Neural cell (in vitro differentiated cells): ENCODE measurements at regions not wholly inside any gene's neighbourhood (a gene's known extent, or its start where the extent isn't known, plus 50 kb on each side); places are given as distances from the start of the nearest gene placed in this dataset.

ENCODE experiments used
- H2AFZ ChIP-seq: fragments of 200-600, 300-800 bp; sonication (generic), shearing (Covaris generic); 2 replicates; pipeline ENCODE4 v1.6.0; 2014; ENCODE audit warnings: low read depth, mild to moderate bottlenecking, antibody characterized with exemption, low read length, moderate library complexity
- H3F3A ChIP-seq: fragments of 200-600 bp; shearing (Covaris generic); 2 replicates; pipeline ENCODE4 v1.6.1; 2016; ENCODE audit warnings: mild to moderate bottlenecking, moderate library complexity, mixed read lengths, antibody characterized with exemption, low read length; ENCODE audit not compliant: insufficient read depth, poor library complexity, severe bottlenecking
- H3K27ac ChIP-seq: fragments of 200-600, 300-800 bp; sonication (generic), shearing (Covaris generic); 2 replicates; pipeline ENCODE4 v1.5.1; 2014; ENCODE audit warnings: mild to moderate bottlenecking, low read length, moderate library complexity
- H3K27me3 ChIP-seq: fragments of 300-800, 200-600 bp; sonication (generic), shearing (Covaris generic); 2 replicates; pipeline ENCODE4 v1.6.0; 2014; ENCODE audit warnings: mild to moderate bottlenecking, low read depth, low read length, moderate library complexity; ENCODE audit not compliant: insufficient read depth
- H3K36me3 ChIP-seq: fragments of 300-800, 200-600 bp; sonication (generic), shearing (Covaris generic); 2 replicates; pipeline ENCODE4 v1.5.1; 2014; ENCODE audit warnings: mild to moderate bottlenecking, antibody characterized with exemption, low read length, moderate library complexity; ENCODE audit not compliant: insufficient read depth
- H3K4me2 ChIP-seq: fragments of 300-800, 200-600 bp; sonication (generic), shearing (Covaris generic); 2 replicates; pipeline ENCODE4 v1.6.0; 2014; ENCODE audit warnings: mild to moderate bottlenecking, low read length
- H3K4me3 ChIP-seq: fragments of 300-800, 200-600 bp; sonication (generic), shearing (Covaris generic); 2 replicates; pipeline ENCODE4 v1.5.1; 2014; ENCODE audit warnings: mild to moderate bottlenecking, low read length, moderate library complexity
- H3K79me2 ChIP-seq: fragments of 200-600 bp; shearing (Covaris generic); replicated peaks from 2 replicates; pipeline ENCODE4 v1.6.0; 2014; ENCODE audit warnings: mild to moderate bottlenecking, low read length, moderate library complexity; ENCODE audit not compliant: insufficient read depth
- H3K9ac ChIP-seq: fragments of 300-800, 200-600 bp; sonication (generic), shearing (Covaris generic); 2 replicates; pipeline ENCODE4 v1.6.1; 2016; ENCODE audit warnings: mild to moderate bottlenecking, low read length, mixed read lengths
- H3K9me2 ChIP-seq: fragments of 200-600 bp; shearing (Covaris generic); 2 replicates; pipeline ENCODE4 v1.6.1; 2016; ENCODE audit warnings: mild to moderate bottlenecking, low read length, mixed read lengths; ENCODE audit not compliant: insufficient read depth
- H3K9me3 ChIP-seq: fragments of 200-600, 300-800 bp; sonication (generic), shearing (Covaris generic); 2 replicates; pipeline ENCODE4 v1.6.1; 2016; ENCODE audit warnings: mild to moderate bottlenecking, mixed run types, low read length, moderate library complexity, mixed read lengths
- H4K20me1 ChIP-seq: fragments of 200-600 bp; shearing (Covaris generic); 2 replicates; pipeline ENCODE4 v1.6.1; 2016; ENCODE audit warnings: mild to moderate bottlenecking, mixed run types; ENCODE audit not compliant: insufficient read depth
- CTCF ChIP-seq: fragments of 450-650 bp; IDR thresholded peaks from 2 replicates; pipeline ENCODE4 v1.5.1; 2014; ENCODE audit warnings: antibody characterized with exemption, mild to moderate bottlenecking, moderate library complexity; ENCODE audit not compliant: poor library complexity, severe bottlenecking
- EP300 ChIP-seq: fragments of 450-650 bp; conservative IDR thresholded peaks from 2 replicates; pipeline ENCODE4 v1.6.1; 2014; ENCODE audit warnings: antibody characterized with exemption, mild to moderate bottlenecking, moderate library complexity; ENCODE audit not compliant: poor library complexity, severe bottlenecking
- EZH2 ChIP-seq: fragments of 200-600, 300-800 bp; shearing (Covaris generic), sonication (generic); IDR thresholded peaks from 2 replicates; pipeline ENCODE4 v1.6.1; 2014; ENCODE audit warnings: antibody characterized with exemption, low read length, borderline replicate concordance, mild to moderate bottlenecking; ENCODE audit not compliant: insufficient read depth, poor library complexity, severe bottlenecking
- MXI1 ChIP-seq: fragments of 450-650 bp; conservative IDR thresholded peaks from 2 replicates; pipeline ENCODE4 v1.6.1; 2014; ENCODE audit warnings: antibody characterized with exemption, mild to moderate bottlenecking; ENCODE audit not compliant: poor library complexity, severe bottlenecking
- POLR2AphosphoS5 ChIP-seq: IDR thresholded peaks from 2 replicates; pipeline ENCODE4 v1.6.1; 2012
- RAD21 ChIP-seq: fragments of 450-650 bp; conservative IDR thresholded peaks from 2 replicates; pipeline ENCODE4 v1.6.1; 2014; ENCODE audit warnings: antibody characterized with exemption, mild to moderate bottlenecking, moderate library complexity
- REST ChIP-seq: IDR thresholded peaks from 2 replicates; pipeline ENCODE4 v1.6.1; 2012; ENCODE audit warnings: borderline replicate concordance
- SMC3 ChIP-seq: fragments of 450-650 bp; conservative IDR thresholded peaks from 2 replicates; pipeline ENCODE4 v1.6.1; 2014; ENCODE audit warnings: antibody characterized with exemption, mild to moderate bottlenecking, moderate library complexity; ENCODE audit not compliant: poor library complexity
- TAF1 ChIP-seq: IDR thresholded peaks from 2 replicates; pipeline ENCODE4 v1.6.1; 2012; ENCODE audit warnings: low read depth

GRCh38 chr2:176540995-176541394, 271.8 kb downstream of the MTX2 start:
- Histone ChIP-seq H3F3A (no peaks in the 10 kb centered on the region), H3K36me3 (no peaks in the 10 kb centered on the region), H4K20me1 (no peaks in the 10 kb centered on the region), H3K9ac (no peak overlapping the region), H3K4me3 (no peak overlapping the region), H3K27ac (no peak overlapping the region), H3K9me2 (no peaks in the 10 kb centered on the region), H3K4me2 (no peak overlapping the region), H3K79me2 (no peaks in the 10 kb centered on the region), H3K27me3 (no peaks in the 10 kb centered on the region), H2AFZ (no peak overlapping the region), H3K9me3 (no peaks in the 10 kb centered on the region)
- TF ChIP-seq TAF1, result no peak
- no peak for TF ChIP-seq REST
- no peak for TF ChIP-seq EP300
- no peak for TF ChIP-seq CTCF
- no peak for TF ChIP-seq EZH2
- no peak for TF ChIP-seq POLR2AphosphoS5
- no peak for TF ChIP-seq SMC3
- TF ChIP-seq RAD21, result no peak
- TF ChIP-seq MXI1, result no peak

GRCh38 chr2:176542476-176542875, 273.2 kb downstream of the MTX2 start:
- Histone ChIP-seq H2AFZ (no peak overlapping the region), H3F3A (no peaks in the 10 kb centered on the region), H3K4me3 (no peak overlapping the region), H3K9me3 (no peaks in the 10 kb centered on the region), H3K36me3 (no peaks in the 10 kb centered on the region), H3K4me2 (no peak overlapping the region), H3K9ac (no peak overlapping the region), H3K27me3 (no peaks in the 10 kb centered on the region), H4K20me1 (no peaks in the 10 kb centered on the region), H3K79me2 (no peaks in the 10 kb centered on the region), H3K27ac (no peak overlapping the region), H3K9me2 (no peaks in the 10 kb centered on the region)
- no peak for TF ChIP-seq POLR2AphosphoS5
- TF ChIP-seq MXI1, result no peak
- no peak for TF ChIP-seq EZH2
- TF ChIP-seq CTCF, result no peak
- TF ChIP-seq SMC3, result no peak
- TF ChIP-seq TAF1, result no peak
- TF ChIP-seq EP300, result no peak
- TF ChIP-seq REST, result no peak
- TF ChIP-seq RAD21, result no peak
